ENCODE measurements at regions not wholly inside any gene's neighbourhood (a gene's known extent, or its start where the extent isn't known, plus 50 kb on each side); places are given as distances from the start of the nearest gene placed in this dataset.
"Not testable (repeated sequence)": the region's sequence is repeated elsewhere in the genome, so short reads cannot be mapped to it uniquely, and the experiment has no call there.

- DNase-seq (ENCODE audit: low read depth in 2 of 2), result not testable (repeated sequence)
These were observed 75.6 kb downstream of the MRPL39 start for GRCh38 chr21:25531538-25532250.

GRCh38 chr21:25528515-25528914, 78.8 kb downstream of the MRPL39 start:
- no peak for DNase-seq (ENCODE audit: low read depth in 2 of 2)

DNA sequence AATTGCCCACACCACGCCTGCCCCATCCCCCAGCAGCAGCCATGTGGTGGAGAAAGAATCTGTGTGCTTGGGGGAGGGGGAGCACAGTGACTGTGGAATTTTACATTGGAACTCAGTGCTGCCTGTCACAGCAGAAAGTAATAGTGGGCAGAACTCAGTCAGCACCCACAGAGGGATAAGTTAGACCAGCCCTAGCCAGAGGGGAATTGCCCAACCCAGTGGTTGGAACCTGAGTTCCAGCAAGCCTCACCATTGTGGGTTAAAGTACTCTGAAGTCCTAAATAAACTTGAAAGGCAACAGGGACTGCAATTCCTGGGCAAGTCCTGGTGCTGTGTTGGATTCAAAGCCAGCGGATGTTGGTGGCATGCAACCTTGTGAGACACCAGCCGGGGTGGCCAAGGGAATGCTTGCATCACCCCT, 88.8 kb downstream of the MRPL39 start:
- DNase-seq (ENCODE audit: low read depth in 2 of 2), result no peak

DNA sequence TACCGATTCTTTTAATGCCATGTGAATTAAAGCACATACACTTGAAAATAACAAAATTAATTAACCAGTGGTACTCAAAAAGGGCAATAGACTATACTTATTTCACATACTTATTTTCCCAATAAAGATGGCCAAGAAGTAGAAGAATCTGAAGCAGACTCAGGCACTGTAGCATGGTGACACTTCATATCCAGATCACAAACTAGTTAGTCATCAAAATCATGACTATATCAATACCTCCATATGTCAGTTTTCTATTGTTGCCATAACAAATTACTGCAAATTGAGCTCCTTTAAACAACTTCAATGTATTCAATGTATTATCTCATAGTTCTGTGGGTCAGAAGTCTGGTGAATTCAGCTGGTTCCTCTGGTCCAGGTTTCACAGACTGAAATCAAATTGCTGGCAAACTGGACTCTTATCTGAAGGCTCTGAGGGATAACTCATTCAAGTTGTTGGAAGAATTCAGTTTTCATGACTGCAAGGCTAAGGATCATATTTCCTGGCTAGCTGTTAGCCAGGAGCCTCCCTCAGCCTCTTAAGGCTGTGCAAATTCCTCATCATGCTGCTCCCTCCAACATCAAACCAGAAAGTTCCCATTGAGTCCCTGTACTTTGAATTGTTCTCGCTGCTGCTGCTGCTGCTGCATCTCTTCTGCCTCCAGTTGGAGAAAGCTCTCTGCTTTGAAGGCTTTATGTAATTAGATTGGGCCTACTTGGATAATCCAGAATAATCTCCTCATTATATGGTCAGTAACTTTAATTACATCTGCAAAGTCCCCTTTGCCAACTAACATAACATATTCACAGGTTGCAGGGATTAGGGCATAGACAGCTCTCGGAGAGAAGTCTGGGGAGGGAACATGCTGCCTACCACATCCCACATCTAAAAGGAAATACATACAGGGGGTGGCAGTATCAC, 91.5 kb downstream of the MRPL39 start:
- DNase-seq (ENCODE audit: low read depth in 2 of 2), result no peak

- no peak for DNase-seq (ENCODE audit: low read depth in 2 of 2)
These were observed 93.5 kb downstream of the MRPL39 start for GRCh38 chr21:25513810-25514209.

GRCh38 chr21:25512095-25513081, 94.9 kb downstream of the MRPL39 start:
- no peak for DNase-seq (ENCODE audit: low read depth in 2 of 2)

GRCh38 chr21:25509862-25510261, 97.4 kb downstream of the MRPL39 start:
- no peak for DNase-seq (ENCODE audit: low read depth in 2 of 2)

GRCh38 chr21:25508364-25508763, 98.9 kb downstream of the MRPL39 start:
- no peak for DNase-seq (ENCODE audit: low read depth in 2 of 2)

DNA sequence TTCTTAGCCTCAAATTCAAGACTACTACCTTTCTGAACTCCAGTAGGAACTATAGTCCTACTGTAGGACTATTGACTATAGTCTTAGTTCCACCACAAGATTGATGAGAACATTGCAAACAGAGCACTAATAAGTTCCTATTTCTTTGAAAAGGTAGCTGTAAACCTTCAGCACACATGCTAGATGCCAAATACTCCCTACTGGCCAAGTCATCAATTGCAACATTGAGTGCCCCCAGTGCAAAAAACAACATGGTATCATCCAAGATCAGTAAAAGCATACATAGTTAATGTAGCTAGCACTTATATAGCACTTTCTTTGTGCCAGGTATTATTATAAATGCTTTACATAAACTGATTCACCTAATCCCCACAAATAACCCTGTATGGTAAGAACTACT, 99.8 kb downstream of the MRPL39 start:
- no peak for DNase-seq (ENCODE audit: low read depth in 2 of 2)

DNA sequence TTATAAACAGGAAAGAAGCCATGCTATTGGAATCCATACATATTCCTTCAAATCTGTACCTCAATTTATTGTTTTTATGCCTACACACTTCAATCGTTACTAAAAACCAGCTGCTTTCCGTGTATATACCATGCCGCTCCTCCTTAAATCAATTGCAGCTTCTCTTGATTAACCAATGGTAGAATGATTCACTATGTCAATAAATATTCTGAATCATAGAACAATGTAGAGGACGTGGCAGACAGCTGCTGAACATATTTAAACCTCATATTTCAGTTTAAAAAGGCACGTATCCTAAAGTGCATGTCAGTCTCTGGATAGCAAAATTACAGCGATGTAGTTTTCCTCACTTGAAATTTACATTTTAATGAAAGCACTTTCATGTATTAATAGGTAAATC, 100.4 kb downstream of the MRPL39 start:
- DNase-seq (ENCODE audit: low read depth in 2 of 2), result no peak

- no peak for DNase-seq (ENCODE audit: low read depth in 2 of 2)
These were observed 101.0 kb downstream of the MRPL39 start for GRCh38 chr21:25506261-25506660.

DNA sequence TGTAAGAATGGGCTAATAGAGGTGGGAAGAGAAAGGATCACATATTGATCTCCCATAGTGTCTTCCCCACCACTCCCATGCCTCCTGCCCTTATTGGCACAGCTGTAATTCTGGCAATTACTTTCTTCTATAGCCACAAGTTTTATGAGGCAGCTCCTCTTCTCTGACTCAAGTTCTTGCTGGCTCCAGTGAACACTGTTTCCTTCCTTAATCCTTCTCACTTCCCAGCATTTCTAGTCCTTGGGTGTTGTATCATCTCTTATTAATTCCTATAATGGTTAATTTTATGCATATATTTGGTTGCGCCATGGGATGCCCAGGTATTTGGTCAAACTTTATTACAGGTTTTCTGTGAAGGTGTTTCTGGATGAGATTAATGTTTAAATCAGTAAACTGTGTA, 103.3 kb downstream of the MRPL39 start:
- DNase-seq (ENCODE audit: low read depth in 2 of 2), result no peak

- peak; percentile 41 to 62 for DNase-seq (ENCODE audit: low read depth in 2 of 2)
These were observed 105.2 kb downstream of the MRPL39 start for GRCh38 chr21:25501996-25502665.

- no peak for DNase-seq (ENCODE audit: low read depth in 2 of 2)
These were observed 105.8 kb downstream of the MRPL39 start for GRCh38 chr21:25501462-25501861.

- DNase-seq (ENCODE audit: low read depth in 2 of 2), result no peak
These were observed 106.7 kb downstream of the MRPL39 start for GRCh38 chr21:25500598-25500997.

DNA sequence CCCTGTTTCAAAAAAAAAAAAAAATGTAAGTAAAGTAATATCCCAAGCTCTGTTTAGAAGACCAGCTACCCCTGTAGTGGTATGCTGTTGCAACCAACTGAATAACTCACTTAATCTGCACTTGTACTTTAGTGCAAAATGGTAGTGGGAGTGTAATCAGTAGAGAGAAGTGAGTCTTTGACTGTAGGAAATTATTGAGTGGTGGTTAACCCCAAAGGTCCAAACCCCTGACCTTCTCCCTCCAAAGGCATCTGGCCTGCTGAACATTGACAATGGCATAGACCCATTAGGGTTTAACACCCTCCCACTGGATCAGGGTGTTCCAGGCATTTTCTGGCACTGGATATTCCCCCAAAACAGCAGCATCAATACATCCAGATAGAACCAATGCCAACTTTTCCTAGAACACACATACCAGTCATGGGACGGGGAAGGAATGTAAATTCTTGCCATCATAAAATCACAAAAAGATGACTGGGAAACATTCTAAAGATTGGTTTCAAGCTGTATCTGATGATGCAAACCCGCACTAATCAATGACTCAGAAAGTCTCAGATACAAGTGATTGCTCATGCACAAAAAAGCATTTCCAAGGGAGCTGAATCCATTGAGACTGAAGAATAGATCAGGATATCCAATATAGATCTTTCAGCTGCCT, 110.3 kb downstream of the MRPL39 start:
- no peak for DNase-seq (ENCODE audit: low read depth in 2 of 2)

GRCh38 chr21:25494804-25495203, 112.5 kb downstream of the MRPL39 start:
- no peak for DNase-seq (ENCODE audit: low read depth in 2 of 2)

- DNase-seq (ENCODE audit: low read depth in 2 of 2), result no peak
These were observed 113.6 kb downstream of the MRPL39 start for GRCh38 chr21:25493722-25494121.

DNA sequence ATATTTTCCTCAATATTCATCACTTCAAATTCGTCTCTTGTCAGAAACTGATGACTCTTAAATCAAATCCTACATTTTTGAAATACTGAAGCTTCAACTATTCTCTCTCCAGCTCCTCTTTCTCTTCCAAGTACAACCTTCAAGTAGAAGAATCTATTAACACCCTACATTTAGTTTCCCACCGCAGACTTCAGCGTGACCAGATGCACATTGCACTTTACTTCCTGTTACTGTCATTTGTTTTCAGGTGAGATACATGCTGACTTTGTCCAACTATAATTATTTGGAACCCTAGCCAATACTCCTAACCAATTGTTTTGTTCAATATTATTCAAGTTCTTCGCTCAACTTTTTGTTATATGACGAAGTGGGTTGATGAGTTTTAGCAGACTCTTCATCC, 116.0 kb downstream of the MRPL39 start:
- no peak for DNase-seq (ENCODE audit: low read depth in 2 of 2)

GRCh38 chr21:25490742-25491141, 116.5 kb downstream of the MRPL39 start:
- no peak for DNase-seq (ENCODE audit: low read depth in 2 of 2)

GRCh38 chr21:25489673-25490072, 117.6 kb downstream of the MRPL39 start:
- DNase-seq (ENCODE audit: low read depth in 2 of 2), result no peak

All from stimulated activated CD4-positive, alpha-beta T cell treated with anti-CD3 and anti-CD28 coated beads, Interleukin-12 subunit alpha, Interleukin-12 subunit beta, amount 100 ng/mL, for 24 hours (primary cell).